Fibroblast of lung (primary cell): ENCODE measurements at regions not wholly inside any gene's neighbourhood (a gene's known extent, or its start where the extent isn't known, plus 50 kb on each side); places are given as distances from the start of the nearest gene placed in this dataset.

Experiments used
- DNase-seq, 2 donors: peaks; one replicate each; pipeline versions ENCODE4 v3.0.0 to v3.0.0-alpha.2; 2010; ENCODE audit warnings: low read depth in 2 of 2
- H2AFZ ChIP-seq: 2 replicates; pipeline ENCODE4 v1.5.1; 2012; ENCODE audit warnings: low read length, control low read depth, inconsistent platforms
- H3K27ac ChIP-seq: 2 replicates; pipeline ENCODE4 v1.5.1; 2011; ENCODE audit warnings: low read length, control low read depth; ENCODE audit not compliant: insufficient read depth
- H3K27me3 ChIP-seq: 2 replicates; pipeline ENCODE4 v1.5.1; 2011; ENCODE audit warnings: mild to moderate bottlenecking, low read length; ENCODE audit not compliant: control insufficient read depth, insufficient read depth
- H3K36me3 ChIP-seq: 2 replicates; pipeline ENCODE4 v1.5.1; 2011; ENCODE audit warnings: low read length; ENCODE audit not compliant: control insufficient read depth, insufficient read depth
- H3K4me1 ChIP-seq: 2 replicates; pipeline ENCODE4 v1.5.1; 2011; ENCODE audit warnings: low read length; ENCODE audit not compliant: control insufficient read depth, insufficient read depth; ENCODE audit errors: extremely low read depth
- H3K4me2 ChIP-seq: 2 replicates; pipeline ENCODE4 v1.5.1; 2011; ENCODE audit warnings: low read length, control low read depth; ENCODE audit not compliant: insufficient read depth; ENCODE audit errors: extremely low read depth
- H3K4me3 ChIP-seq, 4 experiments: fragments of 200-600 bp in 1 of 4; sonication (generic) in 1 of 4; replicated peaks in 1 of 4; 2 replicates each; pipeline ENCODE4 v1.5.1; 2011 to 2016; ENCODE audit warnings: low read length in 4 of 4, low read depth in 3 of 4, mild to moderate bottlenecking in 3 of 4, control low read depth in 2 of 4, inconsistent platforms in 1 of 4, mixed read lengths in 1 of 4; ENCODE audit not compliant: insufficient read depth in 1 of 4; ENCODE audit errors: control extremely low read depth in 1 of 4
- H3K79me2 ChIP-seq: 2 replicates; pipeline ENCODE4 v1.5.1; 2012; ENCODE audit warnings: mild to moderate bottlenecking, low read length, inconsistent platforms; ENCODE audit not compliant: control insufficient read depth, insufficient read depth
- H3K9ac ChIP-seq: 2 replicates; pipeline ENCODE4 v1.5.1; 2011; ENCODE audit warnings: mild to moderate bottlenecking, low read length, control low read depth; ENCODE audit not compliant: insufficient read depth
- H3K9me3 ChIP-seq: 2 replicates; pipeline ENCODE4 v1.5.1; 2012; ENCODE audit warnings: low read depth, low read length; ENCODE audit not compliant: control insufficient read depth, insufficient read depth
- H4K20me1 ChIP-seq: 2 replicates; pipeline ENCODE4 v1.5.1; 2011; ENCODE audit warnings: low read length; ENCODE audit not compliant: control insufficient read depth, insufficient read depth; ENCODE audit errors: extremely low read depth
- EZH2 ChIP-seq: IDR thresholded peaks from 2 replicates; pipeline ENCODE4 v1.5.1; 2012; ENCODE audit warnings: low read length, control low read depth, mild to moderate bottlenecking; ENCODE audit errors: missing control alignments
- TF ChIP-seq, protein P1 (sequence below), 2 donors: IDR thresholded peaks in 1 of 2; conservative IDR thresholded peaks in 1 of 2; 1 replicate in 1 of 2; 2 replicates in 1 of 2; pipeline ENCODE4 v1.5.1; 2011 to 2012; ENCODE audit warnings: low read length in 2 of 2, control low read depth in 1 of 2, inconsistent platforms in 1 of 2, low read depth in 1 of 2, mild to moderate bottlenecking in 1 of 2

DNA sequence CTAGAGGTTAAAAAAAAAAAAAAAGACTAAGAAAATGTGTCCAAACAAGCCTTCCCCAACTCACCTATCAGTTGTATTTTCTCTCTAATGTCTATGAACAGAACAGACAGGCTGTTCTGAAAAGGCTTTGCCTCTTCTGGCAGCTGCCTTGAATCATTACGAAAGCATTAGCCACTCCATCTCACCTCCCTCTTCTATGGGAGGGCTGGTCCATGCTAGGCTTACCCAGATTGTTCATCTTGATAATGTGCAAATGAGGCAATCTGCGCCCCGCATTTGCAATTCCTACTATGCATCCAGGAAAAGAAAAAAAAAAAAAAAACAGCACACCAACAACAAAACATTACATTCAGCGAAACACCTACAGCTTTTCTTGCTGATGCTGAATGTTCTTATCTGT lies 429.9 kb upstream of the USP9Y start:
- Histone ChIP-seq H3K27ac (no peak overlapping the region), H3K36me3 (no peaks in the 10 kb centered on the region), H2AFZ (no peak overlapping the region), H4K20me1 (no peaks in the 10 kb centered on the region), H3K9me3 (no peaks in the 10 kb centered on the region), H3K4me2 (no peak overlapping the region), H3K79me2 (no peaks in the 10 kb centered on the region), H3K27me3 (no peaks in the 10 kb centered on the region), H3K4me3 (no peak overlapping the region), H3K4me1 (no peaks in the 10 kb centered on the region), H3K9ac (no peak overlapping the region)
- DNase-seq: no peak
- no peak for TF ChIP-seq EZH2

DNA sequence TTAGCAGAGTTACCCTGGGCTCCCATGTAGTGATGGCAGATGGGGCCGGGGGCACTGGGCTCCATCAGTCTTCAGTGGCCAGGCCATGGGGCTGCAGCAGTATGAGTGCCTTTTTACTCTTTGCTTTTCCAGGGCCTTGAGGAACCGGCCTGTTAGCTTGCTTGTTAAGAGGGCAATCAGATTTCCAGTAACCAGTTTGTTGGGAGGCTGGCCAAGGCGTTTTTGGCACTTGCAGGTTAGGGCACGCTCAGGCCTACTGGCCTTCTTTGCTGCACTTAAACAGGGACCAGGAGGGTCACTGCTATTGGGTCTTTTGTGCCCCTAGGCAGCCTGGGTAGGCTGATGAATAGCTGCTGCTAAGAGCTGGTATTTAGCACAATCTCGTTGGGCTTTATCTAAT lies 415.4 kb upstream of the USP9Y start:
- Histone ChIP-seq H3K9me3 (no peaks in the 10 kb centered on the region), H4K20me1 (no peaks in the 10 kb centered on the region), H3K36me3 (no peaks in the 10 kb centered on the region), H3K4me3 (no peak overlapping the region), H2AFZ (no peak overlapping the region), H3K79me2 (no peaks in the 10 kb centered on the region), H3K27me3 (no peaks in the 10 kb centered on the region), H3K9ac (no peak overlapping the region), H3K4me1 (no peaks in the 10 kb centered on the region), H3K4me2 (no peak overlapping the region), H3K27ac (no peak overlapping the region)
- DNase-seq: no peak
- TF ChIP-seq EZH2: no peak
- TF ChIP-seq, protein P1, sequence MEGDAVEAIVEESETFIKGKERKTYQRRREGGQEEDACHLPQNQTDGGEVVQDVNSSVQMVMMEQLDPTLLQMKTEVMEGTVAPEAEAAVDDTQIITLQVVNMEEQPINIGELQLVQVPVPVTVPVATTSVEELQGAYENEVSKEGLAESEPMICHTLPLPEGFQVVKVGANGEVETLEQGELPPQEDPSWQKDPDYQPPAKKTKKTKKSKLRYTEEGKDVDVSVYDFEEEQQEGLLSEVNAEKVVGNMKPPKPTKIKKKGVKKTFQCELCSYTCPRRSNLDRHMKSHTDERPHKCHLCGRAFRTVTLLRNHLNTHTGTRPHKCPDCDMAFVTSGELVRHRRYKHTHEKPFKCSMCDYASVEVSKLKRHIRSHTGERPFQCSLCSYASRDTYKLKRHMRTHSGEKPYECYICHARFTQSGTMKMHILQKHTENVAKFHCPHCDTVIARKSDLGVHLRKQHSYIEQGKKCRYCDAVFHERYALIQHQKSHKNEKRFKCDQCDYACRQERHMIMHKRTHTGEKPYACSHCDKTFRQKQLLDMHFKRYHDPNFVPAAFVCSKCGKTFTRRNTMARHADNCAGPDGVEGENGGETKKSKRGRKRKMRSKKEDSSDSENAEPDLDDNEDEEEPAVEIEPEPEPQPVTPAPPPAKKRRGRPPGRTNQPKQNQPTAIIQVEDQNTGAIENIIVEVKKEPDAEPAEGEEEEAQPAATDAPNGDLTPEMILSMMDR (conservative IDR thresholded peaks at IDR 0.05 in 1 of 2, IDR thresholded peaks at IDR 0.05 in 1 of 2; ENCODE audit: low read depth in 1 of 2, low read length in 2 of 2): no peak

DNA sequence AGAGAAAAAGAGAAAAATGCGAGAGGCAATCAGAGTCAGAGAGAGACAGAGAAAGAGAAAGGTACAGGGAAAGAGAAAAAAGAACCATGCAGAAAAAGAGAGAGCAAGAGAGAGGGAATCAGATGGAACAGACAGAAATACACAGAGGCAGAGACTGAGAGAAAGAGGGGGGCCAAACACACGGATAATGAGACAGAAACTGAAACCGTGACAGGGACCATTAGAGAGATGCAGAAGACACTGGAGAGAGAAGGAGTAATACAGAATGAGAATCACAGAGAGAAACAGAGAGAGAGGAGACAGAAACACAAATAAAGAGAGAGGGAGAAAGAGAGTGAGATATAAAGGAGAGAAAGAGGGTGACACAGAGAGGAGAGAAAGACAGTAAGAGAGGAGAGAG lies 412.1 kb upstream of the USP9Y start:
- Histone ChIP-seq H3K9ac (no peak overlapping the region), H3K27ac (no peak overlapping the region), H3K4me3 (no peak overlapping the region), H3K4me2 (no peak overlapping the region), H2AFZ (no peak overlapping the region), H3K79me2 (no peaks in the 10 kb centered on the region), H3K27me3 (no peaks in the 10 kb centered on the region), H3K9me3 (no peaks in the 10 kb centered on the region), H3K36me3 (no peaks in the 10 kb centered on the region), H4K20me1 (no peaks in the 10 kb centered on the region), H3K4me1 (no peaks in the 10 kb centered on the region)
- no peak for TF ChIP-seq EZH2
- TF ChIP-seq, protein P1 (conservative IDR thresholded peaks at IDR 0.05 in 1 of 2, IDR thresholded peaks at IDR 0.05 in 1 of 2; ENCODE audit: low read depth in 1 of 2, low read length in 2 of 2): no peak
- DNase-seq: no peak
